ENCODE measurements at regions not wholly inside any gene's neighbourhood (a gene's known extent, or its start where the extent isn't known, plus 50 kb on each side); places are given as distances from the start of the nearest gene placed in this dataset.

DNA sequence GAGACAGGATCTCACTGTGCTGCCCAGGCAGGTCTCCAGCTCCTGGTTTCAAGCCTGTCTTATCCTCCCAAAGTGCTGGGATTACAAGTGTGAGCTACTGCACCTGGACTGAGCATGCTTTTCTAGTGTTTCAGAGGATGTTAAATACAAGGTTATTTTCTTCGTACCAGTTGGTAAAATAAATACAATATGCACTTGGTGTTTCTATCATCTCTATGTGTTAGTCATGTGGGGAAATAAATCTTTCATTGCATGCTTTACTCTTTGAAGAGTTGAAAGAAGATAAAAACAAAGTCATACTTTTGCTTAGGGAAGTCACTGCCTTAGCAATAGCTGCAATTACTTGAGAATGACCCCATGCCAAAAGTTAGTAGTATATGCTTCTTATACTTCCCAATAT is 162.3 kb downstream of the PCDH7 start:
- H3K4me3 ChIP-seq (ENCODE audit: low read depth, low read length): no peak overlapping the region
- no peak for DNase-seq (ENCODE audit: low read depth)
- TF ChIP-seq CTCF (IDR thresholded peaks at IDR 0.05; ENCODE audit: control insufficient read depth, extremely low read depth, insufficient read depth): no peak

GRCh38 chr4:30882995-30883675 is 163.0 kb downstream of the PCDH7 start:
- TF ChIP-seq CTCF (IDR thresholded peaks at IDR 0.05; ENCODE audit: control insufficient read depth, extremely low read depth, insufficient read depth): no peak
- no peak overlapping the region for H3K4me3 ChIP-seq (ENCODE audit: low read depth, low read length)
- no peak for DNase-seq (ENCODE audit: low read depth)

- DNase-seq (ENCODE audit: low read depth): no peak
- no peak for TF ChIP-seq CTCF (IDR thresholded peaks at IDR 0.05; ENCODE audit: control insufficient read depth, extremely low read depth, insufficient read depth)
- H3K4me3 ChIP-seq (ENCODE audit: low read depth, low read length): no peak overlapping the region
Observed at GRCh38 chr4:30901461-30902451, 181.6 kb downstream of the PCDH7 start.

- TF ChIP-seq CTCF (IDR thresholded peaks at IDR 0.05; ENCODE audit: control insufficient read depth, extremely low read depth, insufficient read depth): no peak
- no peak overlapping the region for H3K4me3 ChIP-seq (ENCODE audit: low read depth, low read length)
- no peak for DNase-seq (ENCODE audit: low read depth)
Observed at GRCh38 chr4:30903502-30904214, 183.5 kb downstream of the PCDH7 start.

DNA sequence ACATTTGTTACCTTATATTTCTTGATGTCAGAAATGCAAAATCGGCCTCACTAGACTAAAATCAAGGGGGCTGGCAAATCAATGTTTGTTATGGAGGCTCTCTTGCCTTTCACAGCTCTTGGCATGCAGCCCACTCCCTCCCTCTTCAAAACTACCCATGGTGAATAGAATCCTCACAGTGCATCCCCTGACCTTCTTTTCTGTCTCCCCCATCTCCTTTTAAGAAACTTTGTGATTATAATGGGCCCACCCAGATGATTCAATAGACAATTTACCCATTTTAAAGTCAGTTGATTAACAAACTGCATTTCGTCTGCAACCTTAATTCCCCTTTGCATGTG is 184.0 kb downstream of the PCDH7 start:
- DNase-seq (ENCODE audit: low read depth): no peak
- no peak overlapping the region for H3K4me3 ChIP-seq (ENCODE audit: low read depth, low read length)
- TF ChIP-seq CTCF (IDR thresholded peaks at IDR 0.05; ENCODE audit: control insufficient read depth, extremely low read depth, insufficient read depth): no peak

- no peak for DNase-seq (ENCODE audit: low read depth)
- TF ChIP-seq CTCF (IDR thresholded peaks at IDR 0.05; ENCODE audit: control insufficient read depth, extremely low read depth, insufficient read depth): no peak
- H3K4me3 ChIP-seq (ENCODE audit: low read depth, low read length): no peak overlapping the region
Observed at GRCh38 chr4:30904588-30904987, 184.4 kb downstream of the PCDH7 start.

Measured in LNCaP clone FGC (cell line).